Body of pancreas (tissue), 4 donors: ENCODE measurements at regions not wholly inside any gene's neighbourhood (a gene's known extent, or its start where the extent isn't known, plus 50 kb on each side); places are given as distances from the start of the nearest gene placed in this dataset.

Experiments used
- ATAC-seq: fragments of 150-250 bp; one replicate; pipeline ENCODE4 v1.9.1; 2016
- DNase-seq, 4 donors: peaks; one replicate each; pipeline ENCODE4 v3.0.0-alpha.2; 2019
- H3K27ac ChIP-seq, 4 donors: fragments of 200-600 bp; sonication (generic); 1 replicate in 3 of 4; 2 replicates in 1 of 4; pipeline versions ENCODE4 v1.5.1 to v1.6.1; 2016 to 2019; ENCODE audit warnings: mild to moderate bottlenecking in 1 of 4, mixed read lengths in 1 of 4, moderate library complexity in 1 of 4
- H3K27me3 ChIP-seq, 2 donors: fragments of 200-600 bp; sonication (generic); one replicate each; pipeline ENCODE4 v1.6.0; 2016; ENCODE audit warnings: mild to moderate bottlenecking in 1 of 2
- H3K36me3 ChIP-seq, 2 donors: fragments of 200-600 bp; sonication (generic); replicated peaks in 1 of 2; 2 replicates each; pipeline ENCODE4 v1.5.1; 2016; ENCODE audit warnings: low read depth in 2 of 2; ENCODE audit not compliant: insufficient read depth in 1 of 2
- H3K4me1 ChIP-seq: fragments of 200-600 bp; sonication (generic); one replicate; pipeline ENCODE4 v1.6.0; 2016
- H3K4me3 ChIP-seq, 2 donors: fragments of 200-600 bp; sonication (generic); 1 replicate in 1 of 2; 2 replicates in 1 of 2; pipeline ENCODE4 v1.5.1; 2016 to 2019
- H3K9me3 ChIP-seq, 3 donors: fragments of 200-600 bp; sonication (generic); 1 replicate in 2 of 3; 2 replicates in 1 of 3; pipeline ENCODE4 v1.5.1; 2016
- POLR2A ChIP-seq, 3 donors: fragments of 450-650 bp; IDR thresholded peaks; one replicate each; pipeline ENCODE4 v1.6.1; 2016; ENCODE audit warnings: antibody characterized with exemption in 3 of 3, mild to moderate bottlenecking in 2 of 3
- WGBS, 2 donors: methylation state at CpG; one replicate each; pipeline ENCODE4 v1.1.5; 2017; 5-methylcytosine and 5-hydroxymethylcytosine counted together
- intact Hi-C: fragments of 100-400 bp; cut with DNase I; formaldehyde crosslinking; loops from one replicate; pipeline ENCODE4 v1.15.1; 2023
- TF ChIP-seq, protein P1 (sequence below), 7 experiments: fragments of 450-650 bp in 4 of 7; fragments of 200-600 bp in 3 of 7; sonication (generic) in 3 of 7; IDR thresholded peaks; one replicate each; pipeline ENCODE4 v1.5.1; 2016 to 2019; ENCODE audit warnings: antibody characterized with exemption in 7 of 7

DNA sequence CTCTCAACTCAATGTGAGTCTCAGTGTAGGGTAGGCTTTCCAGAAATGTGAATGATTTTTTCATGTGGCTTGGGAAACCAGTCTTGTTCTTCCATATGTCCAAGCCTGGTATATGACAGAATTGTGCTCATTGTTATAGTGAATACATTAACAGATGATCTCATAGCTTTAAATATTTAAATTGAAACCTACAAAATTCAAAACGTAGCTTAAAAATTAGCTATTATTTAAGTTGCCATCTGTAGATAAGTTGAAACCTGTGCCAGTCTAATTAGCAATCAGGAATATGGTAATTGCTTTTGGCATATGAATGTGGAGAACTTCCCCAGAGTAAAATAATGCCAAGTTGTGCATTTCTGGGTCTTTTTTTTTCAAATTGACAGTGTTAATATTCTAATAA is 891.6 kb upstream of the SEL1L start:
- TF ChIP-seq, protein P1, sequence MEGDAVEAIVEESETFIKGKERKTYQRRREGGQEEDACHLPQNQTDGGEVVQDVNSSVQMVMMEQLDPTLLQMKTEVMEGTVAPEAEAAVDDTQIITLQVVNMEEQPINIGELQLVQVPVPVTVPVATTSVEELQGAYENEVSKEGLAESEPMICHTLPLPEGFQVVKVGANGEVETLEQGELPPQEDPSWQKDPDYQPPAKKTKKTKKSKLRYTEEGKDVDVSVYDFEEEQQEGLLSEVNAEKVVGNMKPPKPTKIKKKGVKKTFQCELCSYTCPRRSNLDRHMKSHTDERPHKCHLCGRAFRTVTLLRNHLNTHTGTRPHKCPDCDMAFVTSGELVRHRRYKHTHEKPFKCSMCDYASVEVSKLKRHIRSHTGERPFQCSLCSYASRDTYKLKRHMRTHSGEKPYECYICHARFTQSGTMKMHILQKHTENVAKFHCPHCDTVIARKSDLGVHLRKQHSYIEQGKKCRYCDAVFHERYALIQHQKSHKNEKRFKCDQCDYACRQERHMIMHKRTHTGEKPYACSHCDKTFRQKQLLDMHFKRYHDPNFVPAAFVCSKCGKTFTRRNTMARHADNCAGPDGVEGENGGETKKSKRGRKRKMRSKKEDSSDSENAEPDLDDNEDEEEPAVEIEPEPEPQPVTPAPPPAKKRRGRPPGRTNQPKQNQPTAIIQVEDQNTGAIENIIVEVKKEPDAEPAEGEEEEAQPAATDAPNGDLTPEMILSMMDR (IDR thresholded peaks at IDR 0.05) = no peak
- no peak for TF ChIP-seq POLR2A (IDR thresholded peaks at IDR 0.05)
- Histone ChIP-seq H3K36me3 (no peaks in the 10 kb centered on the region), H3K9me3 (no peaks in the 10 kb centered on the region), H3K4me1 (no peaks in the 10 kb centered on the region), H3K4me3 (no peak overlapping the region), H3K27ac (no peak overlapping the region), H3K27me3 (no peaks in the 10 kb centered on the region)
- no peak for ATAC-seq
- no peak for DNase-seq
- 18 to 45% methylated on average over 1 of the region's 1 CpG for WGBS, 2 donors
- intact Hi-C loops = no loop called here

DNA sequence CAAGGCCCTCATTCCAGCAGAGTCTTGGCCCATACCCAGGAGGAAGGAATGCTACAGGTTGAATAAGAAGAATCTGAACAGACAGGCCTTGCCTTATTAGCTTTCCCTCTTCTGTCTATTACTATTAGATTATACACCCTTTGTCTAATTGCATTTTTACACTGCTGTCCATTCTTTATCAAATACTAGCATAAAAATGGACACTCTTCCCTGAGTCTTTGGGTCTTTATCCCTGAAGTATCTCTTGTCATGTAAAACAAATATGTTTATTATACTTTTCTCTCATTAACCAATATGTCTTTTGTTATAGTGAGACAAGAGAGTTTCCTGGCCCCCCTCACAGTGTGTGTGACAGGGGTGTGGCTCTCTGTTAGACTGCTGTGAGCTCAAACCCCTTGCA is 897.4 kb upstream of the SEL1L start:
- no peaks in the 10 kb centered on the region for H3K27me3 ChIP-seq
- ATAC-seq = no peak
- H3K4me1 ChIP-seq = no peaks in the 10 kb centered on the region
- H3K36me3 ChIP-seq = no peaks in the 10 kb centered on the region
- intact Hi-C loops = no loop called here
- no peak overlapping the region for H3K27ac ChIP-seq
- no peak overlapping the region for H3K4me3 ChIP-seq
- TF ChIP-seq, protein P1 (IDR thresholded peaks at IDR 0.05) = no peak
- TF ChIP-seq POLR2A (IDR thresholded peaks at IDR 0.05) = no peak
- H3K9me3 ChIP-seq = no peaks in the 10 kb centered on the region
- no peak for DNase-seq

DNA sequence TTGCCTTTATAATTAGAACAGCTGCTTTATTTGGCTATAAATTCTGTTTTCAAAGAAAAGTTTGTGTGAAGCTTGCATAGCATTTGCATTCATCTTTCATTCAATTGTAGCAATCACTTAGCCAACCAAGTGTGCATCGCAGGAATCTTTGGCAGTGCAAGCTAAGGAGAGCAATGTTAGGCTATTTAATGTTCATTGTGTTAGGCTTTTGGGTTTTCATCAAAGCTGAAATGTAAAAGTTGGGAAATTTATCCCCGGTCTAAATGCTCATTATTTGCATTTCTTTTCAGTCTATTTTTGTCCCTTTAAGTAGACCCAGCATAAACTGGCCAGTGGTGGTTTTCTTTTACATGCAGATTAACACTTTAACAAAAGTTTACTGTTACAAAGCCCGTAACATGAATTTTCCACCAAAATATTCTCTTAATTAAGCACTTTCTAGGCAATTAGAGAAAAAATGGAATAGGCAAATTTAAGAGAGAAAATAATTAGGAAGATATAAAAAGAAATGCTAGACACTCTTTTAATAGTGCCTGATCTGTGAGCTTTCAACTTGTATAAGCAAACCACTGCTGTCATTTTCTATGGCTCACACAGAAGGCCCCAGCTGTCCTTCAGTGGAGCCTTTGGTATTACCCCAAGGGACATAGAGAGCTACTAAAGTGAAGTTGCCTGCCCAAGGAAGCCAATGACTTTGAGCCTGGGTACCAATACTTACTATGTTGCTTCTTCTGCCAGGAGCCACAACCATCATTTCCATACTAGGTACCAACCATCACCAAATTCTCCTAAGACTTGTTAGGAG is 898.9 kb upstream of the SEL1L start:
- Histone ChIP-seq H3K27ac (no peak overlapping the region), H3K4me1 (no peaks in the 10 kb centered on the region), H3K27me3 (no peaks in the 10 kb centered on the region), H3K4me3 (no peak overlapping the region), H3K9me3 (no peaks in the 10 kb centered on the region), H3K36me3 (no peaks in the 10 kb centered on the region)
- WGBS, 2 donors = 78 to 83% methylated on average over 3 of the region's 3 CpGs
- no peak for ATAC-seq
- DNase-seq = no peak
- TF ChIP-seq, protein P1 (IDR thresholded peaks at IDR 0.05) = no peak
- no peak for TF ChIP-seq POLR2A (IDR thresholded peaks at IDR 0.05)
- intact Hi-C loops = no loop called here

DNA sequence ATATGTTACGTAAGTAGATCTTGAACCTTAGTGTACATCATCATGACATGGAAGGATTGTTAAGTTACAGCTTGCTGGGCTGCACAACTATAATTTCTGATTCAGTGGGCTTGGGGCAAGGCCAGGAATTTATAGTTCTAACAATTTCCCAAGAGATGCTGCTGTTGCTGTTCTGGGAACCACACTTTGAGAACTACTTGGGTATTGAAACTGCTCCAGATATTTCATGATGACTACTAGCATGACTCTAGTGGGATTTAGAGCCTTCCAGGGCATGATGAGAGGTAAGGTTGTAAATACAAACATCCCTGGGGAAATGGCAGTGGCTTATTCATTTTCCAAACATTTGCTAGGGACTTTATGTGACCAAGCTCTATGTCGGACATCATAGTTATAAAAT is 904.8 kb upstream of the SEL1L start:
- TF ChIP-seq POLR2A (IDR thresholded peaks at IDR 0.05) = no peak
- TF ChIP-seq, protein P1 (IDR thresholded peaks at IDR 0.05) = no peak
- no peak for ATAC-seq
- 80 to 90% methylated on average over 2 of the region's 2 CpGs for WGBS, 2 donors
- Histone ChIP-seq H3K4me1 (no peaks in the 10 kb centered on the region), H3K36me3 (no peaks in the 10 kb centered on the region), H3K27me3 (no peaks in the 10 kb centered on the region), H3K27ac (no peak overlapping the region), H3K4me3 (no peak overlapping the region), H3K9me3 (no peaks in the 10 kb centered on the region)
- DNase-seq = no peak
- intact Hi-C loops = no loop called here

DNA sequence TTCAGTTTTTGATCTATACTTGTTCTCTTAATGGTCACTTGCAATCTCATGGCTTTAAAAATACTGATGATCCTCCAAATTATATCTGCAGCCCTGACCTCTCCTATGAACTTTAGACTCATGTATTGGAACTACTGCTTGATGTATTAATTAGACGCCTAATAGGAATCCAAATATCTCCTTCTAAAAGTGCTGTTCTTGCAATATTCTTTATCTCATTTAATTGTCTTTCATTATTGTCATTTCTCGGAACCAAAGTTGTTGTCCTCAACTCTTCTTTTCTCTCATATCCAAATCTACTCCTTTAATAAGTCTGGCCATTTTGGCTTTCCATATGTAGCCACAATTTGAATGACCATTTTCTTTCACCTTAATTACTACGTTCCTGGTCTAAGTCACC is 907.6 kb upstream of the SEL1L start:
- H3K36me3 ChIP-seq = no peaks in the 10 kb centered on the region
- intact Hi-C loops = no loop called here
- no peaks in the 10 kb centered on the region for H3K9me3 ChIP-seq
- H3K4me3 ChIP-seq = no peak overlapping the region
- no peak for DNase-seq
- no peak for ATAC-seq
- TF ChIP-seq, protein P1 (IDR thresholded peaks at IDR 0.05) = no peak
- no peak for TF ChIP-seq POLR2A (IDR thresholded peaks at IDR 0.05)
- 65 to 88% methylated on average over 3 of the region's 3 CpGs for WGBS, 2 donors
- no peaks in the 10 kb centered on the region for H3K4me1 ChIP-seq
- no peaks in the 10 kb centered on the region for H3K27me3 ChIP-seq
- H3K27ac ChIP-seq = no peak overlapping the region
